ENCODE measurements at regions not wholly inside any gene's neighbourhood (a gene's known extent, or its start where the extent isn't known, plus 50 kb on each side); places are given as distances from the start of the nearest gene placed in this dataset.

- H3K36me3 ChIP-seq, result no peaks in the 10 kb centered on the region
Observed at GRCh38 chr5:5676218-5676617, 253.7 kb downstream of the ICE1 start.

DNA sequence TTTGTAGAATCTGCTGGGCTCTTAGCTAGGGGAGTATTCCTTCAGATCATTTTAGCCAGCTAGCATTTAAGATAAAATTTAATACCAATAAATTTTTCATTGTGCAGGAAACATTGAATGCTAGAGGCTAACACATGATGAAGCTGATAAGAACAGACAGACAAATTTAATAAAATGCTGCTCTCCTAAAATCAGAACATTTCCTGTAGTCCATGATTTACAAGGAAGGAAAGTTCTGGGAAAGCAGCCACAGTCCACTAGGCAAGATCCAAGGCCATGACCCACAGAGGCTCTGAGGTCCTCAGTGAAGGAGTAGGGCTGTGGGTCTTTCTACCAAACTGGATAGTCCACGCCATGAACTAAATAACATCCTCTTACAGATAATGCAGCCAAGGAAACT lies 253.0 kb downstream of the ICE1 start:
- H3K4me3 ChIP-seq, result no peak overlapping the region
- no peak for DNase-seq (ENCODE audit: low spot score in 2 of 2)
- H3K4me1 ChIP-seq, result peaks cover 0 to 11% (median 0%) of the 10 kb centered on the region in 4 donors
- 52 to 57% methylated on average over 1 of the region's 1 CpG for WGBS, 2 donors
- TF ChIP-seq CTCF (IDR thresholded peaks at IDR 0.05) (no peak), POLR2A (IDR thresholded peaks at IDR 0.05) (no peak)
- no peaks in the 10 kb centered on the region for H3K36me3 ChIP-seq
- no peak overlapping the region for H3K27ac ChIP-seq
- H3K27me3 ChIP-seq, result no peaks in the 10 kb centered on the region
- H3K9me3 ChIP-seq, result no peaks in the 10 kb centered on the region

More at GRCh38 chr5:5676218-5676617, 253.7 kb downstream of the ICE1 start:
- no peaks in the 10 kb centered on the region for H3K27me3 ChIP-seq
- TF ChIP-seq POLR2A (IDR thresholded peaks at IDR 0.05) (no peak), EP300 (IDR thresholded peaks at IDR 0.05) (peak in 1 of 2 donors; percentile 24), CTCF (IDR thresholded peaks at IDR 0.05) (no peak)
- H3K9me3 ChIP-seq, result no peaks in the 10 kb centered on the region
- peaks cover 0 to 11% (median 0%) of the 10 kb centered on the region in 4 donors for H3K4me1 ChIP-seq
- WGBS, 2 donors, result 63% methylated on average over 3 of the region's 3 CpGs
- H3K27ac ChIP-seq, result peak overlapping the region in 1 of 4 donors; percentile 11
- H3K4me3 ChIP-seq, result no peak overlapping the region
- no peak for DNase-seq (ENCODE audit: low spot score in 2 of 2)

GRCh38 chr5:5671823-5672222 lies 249.3 kb downstream of the ICE1 start:
- no peaks in the 10 kb centered on the region for H3K9me3 ChIP-seq
- no peak overlapping the region for H3K4me3 ChIP-seq
- no peaks in the 10 kb centered on the region for H3K36me3 ChIP-seq
- H3K27me3 ChIP-seq, result no peaks in the 10 kb centered on the region
- TF ChIP-seq CTCF (IDR thresholded peaks at IDR 0.05), result no peak
- TF ChIP-seq POLR2A (IDR thresholded peaks at IDR 0.05), result no peak
- TF ChIP-seq EP300 (IDR thresholded peaks at IDR 0.05), result no peak
- whole genome bisulfite sequencing, 2 donors, result 63 to 67% methylated on average over 1 of the region's 1 CpG
- no peak for DNase-seq (ENCODE audit: low spot score in 2 of 2)
- no peak overlapping the region for H3K27ac ChIP-seq
- H3K4me1 ChIP-seq, result peaks cover 0 to 11% (median 0%) of the 10 kb centered on the region in 4 donors

GRCh38 chr5:5667136-5667554 lies 244.7 kb downstream of the ICE1 start:
- Histone ChIP-seq H3K9me3 (no peaks in the 10 kb centered on the region), H3K27ac (no peak overlapping the region), H3K36me3 (no peaks in the 10 kb centered on the region), H3K4me1 (no peaks in the 10 kb centered on the region), H3K4me3 (no peak overlapping the region), H3K27me3 (no peaks in the 10 kb centered on the region)
- DNase-seq (ENCODE audit: low spot score in 2 of 2), result no peak
- TF ChIP-seq CTCF (IDR thresholded peaks at IDR 0.05) (no peak), POLR2A (IDR thresholded peaks at IDR 0.05) (no peak), EP300 (IDR thresholded peaks at IDR 0.05) (no peak)
- WGBS, 2 donors, result 54% methylated on average over 3 of the region's 3 CpGs

DNA sequence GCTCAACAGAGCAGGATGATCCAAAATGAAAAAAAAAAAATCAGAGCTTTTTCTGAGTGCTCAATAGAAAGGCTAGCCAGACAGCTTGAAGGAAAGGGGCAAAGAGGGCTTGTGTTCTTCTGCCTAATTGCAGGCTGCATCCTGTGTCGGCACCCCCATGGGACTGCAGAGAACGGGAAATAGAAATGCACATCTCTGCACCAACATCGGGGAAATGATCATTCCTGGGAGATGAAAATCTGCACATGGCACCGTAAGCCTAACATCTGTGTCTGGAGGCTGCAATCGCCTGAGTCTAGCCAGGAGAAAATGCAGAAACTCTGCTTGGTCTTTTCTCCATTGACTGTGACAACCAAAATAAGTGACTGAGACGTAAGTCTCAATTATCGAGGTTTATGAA lies 243.9 kb downstream of the ICE1 start:
- no peak overlapping the region for H3K27ac ChIP-seq
- 47 to 48% methylated on average over 7 of the region's 7 CpGs for WGBS, 2 donors
- H3K4me3 ChIP-seq, result no peak overlapping the region
- H3K9me3 ChIP-seq, result no peaks in the 10 kb centered on the region
- H3K4me1 ChIP-seq, result no peaks in the 10 kb centered on the region
- H3K36me3 ChIP-seq, result no peaks in the 10 kb centered on the region
- TF ChIP-seq POLR2A (IDR thresholded peaks at IDR 0.05), result no peak
- TF ChIP-seq EP300 (IDR thresholded peaks at IDR 0.05), result no peak
- no peak for TF ChIP-seq CTCF (IDR thresholded peaks at IDR 0.05)
- no peaks in the 10 kb centered on the region for H3K27me3 ChIP-seq
- DNase-seq (ENCODE audit: low spot score in 2 of 2), result no peak
